ENCODE measurements at regions not wholly inside any gene's neighbourhood (a gene's known extent, or its start where the extent isn't known, plus 50 kb on each side); places are given as distances from the start of the nearest gene placed in this dataset.

DNA sequence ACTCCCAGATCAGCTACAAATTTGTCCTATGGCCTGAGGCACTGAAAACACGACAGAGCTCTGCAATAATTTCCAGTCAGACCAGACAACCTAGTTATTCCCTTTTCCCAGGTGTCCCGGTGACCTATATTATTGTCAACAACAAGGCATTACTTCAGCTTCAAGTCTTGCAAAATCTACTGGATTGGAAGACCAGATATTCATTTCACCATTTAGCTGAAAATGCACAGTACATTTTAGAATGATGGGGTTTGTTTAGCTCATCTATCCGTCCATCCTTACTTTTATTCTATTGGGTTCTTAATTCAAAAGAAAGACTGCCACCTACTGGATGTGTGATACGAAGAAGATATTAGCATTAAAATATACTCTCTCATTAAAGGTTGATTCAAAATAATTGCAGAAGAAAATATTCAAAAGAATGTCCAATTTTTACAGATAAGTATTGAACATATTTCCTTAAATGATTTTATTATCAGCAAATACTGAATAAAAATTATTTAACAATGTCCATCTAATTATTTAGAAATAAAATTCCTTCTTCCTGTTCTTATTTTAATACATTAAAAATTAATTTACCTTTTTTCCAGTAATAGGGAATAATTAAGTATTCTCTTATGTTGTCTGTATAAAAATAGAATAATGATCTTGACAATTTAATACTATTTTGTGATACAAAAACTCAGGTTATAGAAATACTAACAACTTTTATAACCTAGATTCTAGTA lies 244.9 kb upstream of the LRIG3 start:
- TF ChIP-seq CTCF (IDR thresholded peaks at IDR 0.05) (no peak), POLR2AphosphoS5 (IDR thresholded peaks at IDR 0.05) (no peak), POLR2A (IDR thresholded peaks at IDR 0.05) (no peak), EP300 (IDR thresholded peaks at IDR 0.05) (no peak)
